Esophagus muscularis mucosa (tissue), 4 donors: ENCODE measurements at regions not wholly inside any gene's neighbourhood (a gene's known extent, or its start where the extent isn't known, plus 50 kb on each side); places are given as distances from the start of the nearest gene placed in this dataset.

Experiments
- DNase-seq: peaks from one replicate; pipeline ENCODE4 v3.0.0-alpha.2; 2017; ENCODE audit errors: extremely low spot score
- H3K27ac ChIP-seq, 4 donors: fragments of 200-600 bp; sonication (generic); replicated peaks in 1 of 4; 1 replicate in 3 of 4; 2 replicates in 1 of 4; pipeline ENCODE4 v1.5.1; 2016 to 2019; ENCODE audit warnings: mild to moderate bottlenecking in 1 of 4
- H3K27me3 ChIP-seq, 4 donors: fragments of 200-600 bp; sonication (generic); one replicate each; pipeline versions ENCODE4 v1.5.1 to v1.6.0; 2016 to 2019
- H3K36me3 ChIP-seq, 4 donors: fragments of 200-600 bp; sonication (generic); one replicate each; pipeline ENCODE4 v1.5.1; 2016 to 2019
- H3K4me1 ChIP-seq, 4 donors: fragments of 200-600 bp; sonication (generic); one replicate each; pipeline ENCODE4 v1.5.1; 2016 to 2019
- H3K4me3 ChIP-seq, 4 donors: fragments of 200-600 bp; sonication (generic); 1 replicate in 2 of 4; 2 replicates in 2 of 4; pipeline ENCODE4 v1.5.1; 2016 to 2019; ENCODE audit warnings: mild to moderate bottlenecking in 4 of 4, moderate library complexity in 1 of 4
- H3K9me3 ChIP-seq, 4 donors: fragments of 200-600 bp; sonication (generic); 1 replicate in 3 of 4; 2 replicates in 1 of 4; pipeline ENCODE4 v1.5.1; 2016 to 2019
- EP300 ChIP-seq: sonication (generic); formaldehyde crosslinking; IDR thresholded peaks from one replicate; pipeline ENCODE4 v1.6.1; 2017; ENCODE audit warnings: antibody characterized with exemption
- POLR2A ChIP-seq: fragments of 450-650 bp; IDR thresholded peaks from one replicate; pipeline ENCODE4 v1.6.1; 2017; ENCODE audit warnings: antibody characterized with exemption, moderate library complexity, mild to moderate bottlenecking, low read depth
- POLR2AphosphoS5 ChIP-seq, 2 donors: sonication (generic); formaldehyde crosslinking; IDR thresholded peaks; one replicate each; pipeline ENCODE4 v1.6.1; 2017; ENCODE audit warnings: antibody characterized with exemption in 2 of 2
- WGBS: methylation state at CpG from one replicate; pipeline ENCODE4 v1.1.5; 2018; 5-methylcytosine and 5-hydroxymethylcytosine counted together
- intact Hi-C: fragments of 100-400 bp; cut with DNase I; formaldehyde crosslinking; loops from one replicate; pipeline ENCODE4 v1.15.1; 2023
- TF ChIP-seq, protein P1 (sequence below), 3 experiments: fragments of 200-600 bp in 2 of 3; fragments of 450-650 bp in 1 of 3; sonication (generic) in 2 of 3; IDR thresholded peaks; one replicate each; pipeline ENCODE4 v1.5.1; 2017 to 2019; ENCODE audit warnings: antibody characterized with exemption in 3 of 3, mild to moderate bottlenecking in 2 of 3, moderate library complexity in 1 of 3

DNA sequence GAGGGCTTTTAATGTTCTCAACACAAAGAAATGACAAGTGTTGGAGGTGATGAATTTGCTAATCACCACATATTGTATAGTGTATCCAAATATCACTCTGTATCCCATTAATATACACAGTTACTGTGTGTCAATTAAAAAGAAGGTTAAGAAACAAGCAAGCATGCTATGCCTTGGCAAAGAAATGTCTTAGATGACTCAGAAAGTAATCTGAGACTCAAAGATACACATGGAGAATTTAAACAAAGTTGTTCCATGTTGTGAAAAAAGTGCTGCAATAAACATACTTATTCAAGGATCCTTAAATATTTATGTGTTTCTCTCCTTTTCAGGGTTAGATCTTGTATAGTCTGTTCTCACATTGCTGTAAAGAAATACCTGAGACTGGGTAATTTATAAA is 300.9 kb downstream of the DHX35 start:
- Histone ChIP-seq H3K4me1 (peaks cover 0 to 4% (median 0%) of the 10 kb centered on the region in 4 donors), H3K4me3 (no peak overlapping the region), H3K27ac (no peak overlapping the region), H3K9me3 (no peaks in the 10 kb centered on the region), H3K36me3 (no peaks in the 10 kb centered on the region), H3K27me3 (no peaks in the 10 kb centered on the region)
- DNase-seq, result no peak
- TF ChIP-seq, protein P1, sequence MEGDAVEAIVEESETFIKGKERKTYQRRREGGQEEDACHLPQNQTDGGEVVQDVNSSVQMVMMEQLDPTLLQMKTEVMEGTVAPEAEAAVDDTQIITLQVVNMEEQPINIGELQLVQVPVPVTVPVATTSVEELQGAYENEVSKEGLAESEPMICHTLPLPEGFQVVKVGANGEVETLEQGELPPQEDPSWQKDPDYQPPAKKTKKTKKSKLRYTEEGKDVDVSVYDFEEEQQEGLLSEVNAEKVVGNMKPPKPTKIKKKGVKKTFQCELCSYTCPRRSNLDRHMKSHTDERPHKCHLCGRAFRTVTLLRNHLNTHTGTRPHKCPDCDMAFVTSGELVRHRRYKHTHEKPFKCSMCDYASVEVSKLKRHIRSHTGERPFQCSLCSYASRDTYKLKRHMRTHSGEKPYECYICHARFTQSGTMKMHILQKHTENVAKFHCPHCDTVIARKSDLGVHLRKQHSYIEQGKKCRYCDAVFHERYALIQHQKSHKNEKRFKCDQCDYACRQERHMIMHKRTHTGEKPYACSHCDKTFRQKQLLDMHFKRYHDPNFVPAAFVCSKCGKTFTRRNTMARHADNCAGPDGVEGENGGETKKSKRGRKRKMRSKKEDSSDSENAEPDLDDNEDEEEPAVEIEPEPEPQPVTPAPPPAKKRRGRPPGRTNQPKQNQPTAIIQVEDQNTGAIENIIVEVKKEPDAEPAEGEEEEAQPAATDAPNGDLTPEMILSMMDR (IDR thresholded peaks at IDR 0.05), result no peak
- TF ChIP-seq POLR2A, result no peak
- no peak for TF ChIP-seq EP300
- TF ChIP-seq POLR2AphosphoS5 (IDR thresholded peaks at IDR 0.05), result no peak
- intact Hi-C loops, result loop anchor here (10.0 kb wide), 1 partner anchor 612 kb away; no protein-coding TSS in a partner anchor

DNA sequence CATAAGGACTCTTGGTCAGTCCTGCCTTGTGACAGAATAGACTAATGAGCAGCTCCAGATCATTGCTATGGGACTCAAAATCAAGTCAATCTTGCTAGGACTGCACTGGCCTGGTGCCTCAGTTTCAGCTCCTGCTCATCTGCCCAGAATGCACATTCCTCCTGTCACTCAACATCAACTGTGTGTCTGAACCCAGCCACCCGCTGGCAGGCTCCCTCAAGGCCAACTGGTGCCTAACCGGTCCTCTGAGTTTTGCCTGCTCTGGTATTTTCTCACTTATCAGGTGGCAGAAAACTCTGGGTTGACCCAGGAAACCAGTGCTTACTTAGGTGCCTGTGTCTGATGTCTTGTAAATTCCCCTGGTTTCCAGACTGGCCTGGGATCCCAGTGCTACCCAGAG is 297.7 kb downstream of the DHX35 start:
- DNase-seq, result no peak
- no peak overlapping the region for H3K27ac ChIP-seq
- no peaks in the 10 kb centered on the region for H3K9me3 ChIP-seq
- H3K4me3 ChIP-seq, result no peak overlapping the region
- TF ChIP-seq, protein P1 (IDR thresholded peaks at IDR 0.05), result no peak
- TF ChIP-seq EP300, result no peak
- no peak for TF ChIP-seq POLR2AphosphoS5 (IDR thresholded peaks at IDR 0.05)
- TF ChIP-seq POLR2A, result no peak
- no peaks in the 10 kb centered on the region for H3K36me3 ChIP-seq
- H3K27me3 ChIP-seq, result no peaks in the 10 kb centered on the region
- 73% methylated on average over 2 of the region's 2 CpGs for whole genome bisulfite sequencing
- intact Hi-C loops, result loop anchor here (10.0 kb wide), 1 partner anchor 615 kb away; no protein-coding TSS in a partner anchor
- H3K4me1 ChIP-seq, result peaks cover 0 to 4% (median 0%) of the 10 kb centered on the region in 4 donors

DNA sequence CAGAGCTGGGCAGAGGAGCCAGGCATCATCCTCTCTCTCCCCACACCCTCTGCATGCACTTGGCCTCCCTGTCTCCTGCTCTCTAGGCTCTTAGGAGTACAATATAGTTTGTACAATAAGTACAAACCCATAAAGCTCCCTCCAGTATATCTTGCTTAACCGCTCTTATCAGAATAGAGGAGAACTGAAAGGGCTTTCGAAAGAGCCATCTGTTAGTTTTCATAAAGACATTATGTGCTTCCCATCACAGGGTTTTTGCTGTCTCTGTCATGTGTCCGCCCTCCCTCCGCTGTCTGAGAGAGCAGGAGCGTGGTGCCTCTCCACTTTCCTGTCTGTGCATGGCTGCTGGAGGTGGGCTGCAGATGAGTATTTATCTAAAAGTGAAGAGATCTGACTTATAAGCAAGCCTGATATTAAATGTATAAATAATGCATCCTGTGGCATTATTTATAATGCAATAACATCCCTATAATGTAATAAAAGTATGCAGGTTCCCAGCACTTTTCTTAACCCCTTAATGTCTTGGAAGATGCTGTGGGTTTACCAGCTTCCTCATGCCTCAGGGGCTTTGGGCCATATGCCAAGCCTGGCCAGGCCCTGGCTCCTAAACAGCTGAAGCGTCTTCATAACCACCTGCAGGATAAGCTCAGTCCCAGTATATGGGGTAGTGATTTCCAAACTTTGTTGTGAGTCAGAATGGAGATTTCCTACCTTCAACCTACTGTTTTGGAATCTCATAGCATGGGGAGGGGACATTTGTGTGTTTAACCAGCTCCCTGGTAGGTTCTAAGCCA is 297.1 kb downstream of the DHX35 start:
- Histone ChIP-seq H3K27me3 (no peaks in the 10 kb centered on the region), H3K27ac (no peak overlapping the region), H3K9me3 (no peaks in the 10 kb centered on the region), H3K36me3 (no peaks in the 10 kb centered on the region), H3K4me3 (no peak overlapping the region), H3K4me1 (no peaks in the 10 kb centered on the region)
- 51% methylated on average over 6 of the region's 6 CpGs for WGBS
- DNase-seq, result no peak
- intact Hi-C loops, result no loop called here
- TF ChIP-seq, protein P1 (IDR thresholded peaks at IDR 0.05), result no peak
- TF ChIP-seq POLR2A, result no peak
- no peak for TF ChIP-seq POLR2AphosphoS5 (IDR thresholded peaks at IDR 0.05)
- no peak for TF ChIP-seq EP300

DNA sequence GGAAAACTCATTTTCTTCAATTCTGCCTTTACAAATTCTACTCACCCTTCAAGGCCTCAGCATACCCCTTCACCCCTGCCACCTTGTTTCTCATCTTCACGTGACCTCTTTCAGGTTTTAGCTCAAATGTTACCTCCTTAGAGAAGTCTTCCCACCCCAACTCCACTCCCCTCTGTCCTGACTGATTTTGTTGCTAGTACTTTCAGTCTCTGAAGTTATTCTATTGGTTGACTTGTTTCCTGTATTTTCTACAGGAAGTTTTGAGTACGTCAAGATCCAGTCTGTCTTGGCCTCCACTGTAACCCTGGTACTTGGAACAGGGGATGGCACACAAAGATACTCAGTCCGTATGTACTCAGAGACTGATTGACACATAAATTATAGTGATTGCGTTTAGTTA is 296.1 kb downstream of the DHX35 start:
- no peak overlapping the region for H3K4me3 ChIP-seq
- no peak overlapping the region for H3K27ac ChIP-seq
- intact Hi-C loops, result no loop called here
- H3K4me1 ChIP-seq, result no peaks in the 10 kb centered on the region
- no peaks in the 10 kb centered on the region for H3K27me3 ChIP-seq
- no peak for DNase-seq
- H3K36me3 ChIP-seq, result no peaks in the 10 kb centered on the region
- no peaks in the 10 kb centered on the region for H3K9me3 ChIP-seq
- TF ChIP-seq POLR2AphosphoS5 (IDR thresholded peaks at IDR 0.05) (no peak), POLR2A (no peak), EP300 (no peak)
- TF ChIP-seq, protein P1 (IDR thresholded peaks at IDR 0.05), result no peak
- 87% methylated on average over 4 of the region's 4 CpGs for WGBS
